HG02870 (cell line): ENCODE measurements at regions not wholly inside any gene's neighbourhood (a gene's known extent, or its start where the extent isn't known, plus 50 kb on each side); places are given as distances from the start of the nearest gene placed in this dataset.
"Not testable (repeated sequence)": the region's sequence is repeated elsewhere in the genome, so short reads cannot be mapped to it uniquely, and the experiment has no call there.

Experiments used
- ATAC-seq: cut with Tn5 transposase; IDR thresholded peaks from one replicate; pipeline ENCODE4 v1.9.1; 2021; ENCODE audit warnings: mild to moderate bottlenecking, moderate library complexity; ENCODE audit not compliant: unreplicated experiment

GRCh38 chr6:21708320-21708580, 114.7 kb downstream of the SOX4 start:
- no peak for ATAC-seq

DNA sequence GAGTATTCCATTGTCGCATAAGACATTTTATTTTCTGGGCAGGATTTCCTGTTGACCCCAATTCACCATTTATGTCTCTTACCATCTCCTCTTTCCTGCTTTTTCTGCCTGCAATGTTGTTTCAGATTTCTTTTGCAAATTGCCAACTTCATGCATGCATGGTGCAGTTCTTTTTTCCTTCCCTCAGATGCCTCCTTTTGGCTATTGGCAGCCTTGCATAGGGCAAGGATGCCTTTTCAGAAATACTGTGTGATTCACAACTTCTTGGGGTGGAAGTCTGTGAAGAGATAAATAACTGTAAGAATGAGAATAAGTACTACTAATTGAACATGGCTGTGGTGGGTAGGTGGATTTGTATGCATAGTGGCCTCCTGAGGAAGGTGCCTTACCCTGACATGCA, 116.7 kb downstream of the SOX4 start:
- no peak for ATAC-seq

- ATAC-seq, result no peak
These were observed 117.5 kb downstream of the SOX4 start for GRCh38 chr6:21710908-21711627.

DNA sequence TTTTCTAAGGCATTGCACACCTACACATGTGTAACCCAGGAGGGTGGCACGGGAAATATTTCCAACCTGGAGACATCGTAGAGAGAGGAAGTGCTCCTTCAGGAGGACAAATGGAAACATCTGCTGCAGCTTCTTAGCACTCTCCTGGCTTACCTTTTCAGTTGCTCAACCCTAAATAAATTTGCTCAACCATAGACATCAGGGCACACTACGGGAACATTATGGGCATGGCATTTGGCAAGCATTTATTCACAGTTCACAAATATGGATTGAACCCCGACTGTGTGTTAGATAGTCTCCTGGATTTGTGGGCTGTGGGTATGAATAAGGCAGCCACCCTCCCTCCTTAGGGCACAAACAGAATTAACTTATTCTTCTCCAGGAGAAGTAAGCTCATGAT, 118.7 kb downstream of the SOX4 start:
- ATAC-seq, result no peak

DNA sequence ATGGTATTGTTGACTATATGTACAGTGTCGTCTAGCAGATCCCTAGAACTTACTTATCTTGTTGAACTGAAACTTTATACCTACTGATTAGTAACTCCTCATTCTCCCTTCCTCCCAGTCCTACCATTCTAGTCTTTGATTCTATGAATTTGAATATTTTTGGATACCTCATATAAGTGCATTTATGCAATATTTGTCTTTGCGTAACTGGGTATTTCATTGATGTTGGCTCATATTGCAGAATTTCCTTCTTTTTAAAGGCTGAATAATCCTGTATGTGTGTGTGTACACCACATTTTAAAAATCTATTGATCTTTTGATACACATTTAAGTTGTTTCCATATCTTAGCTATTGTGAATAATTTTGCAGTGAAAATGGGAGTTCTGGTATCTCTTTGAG, 119.9 kb downstream of the SOX4 start:
- no peak for ATAC-seq

GRCh38 chr6:21715180-21715579, 121.6 kb downstream of the SOX4 start:
- ATAC-seq, result no peak

DNA sequence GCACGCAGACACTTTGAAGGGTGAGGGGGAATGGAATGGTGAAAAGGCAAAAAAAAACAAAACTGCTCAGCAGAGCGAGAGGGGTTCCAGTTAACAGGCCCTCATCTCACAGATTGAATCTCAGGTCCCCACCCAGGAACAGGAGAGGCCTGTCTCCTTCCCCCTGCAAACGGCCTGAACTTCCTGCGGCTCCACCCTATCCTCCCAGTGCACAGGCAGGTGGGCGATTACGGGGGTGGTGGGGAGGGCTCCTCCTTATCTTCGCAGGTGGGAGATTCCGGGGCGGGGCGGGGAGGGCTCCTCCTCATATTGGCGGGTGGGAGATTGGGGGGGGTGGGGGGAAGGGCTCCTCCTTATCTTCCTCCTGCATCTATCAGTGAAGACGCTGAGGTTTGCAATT, 129.0 kb downstream of the SOX4 start:
- ATAC-seq, result no peak

DNA sequence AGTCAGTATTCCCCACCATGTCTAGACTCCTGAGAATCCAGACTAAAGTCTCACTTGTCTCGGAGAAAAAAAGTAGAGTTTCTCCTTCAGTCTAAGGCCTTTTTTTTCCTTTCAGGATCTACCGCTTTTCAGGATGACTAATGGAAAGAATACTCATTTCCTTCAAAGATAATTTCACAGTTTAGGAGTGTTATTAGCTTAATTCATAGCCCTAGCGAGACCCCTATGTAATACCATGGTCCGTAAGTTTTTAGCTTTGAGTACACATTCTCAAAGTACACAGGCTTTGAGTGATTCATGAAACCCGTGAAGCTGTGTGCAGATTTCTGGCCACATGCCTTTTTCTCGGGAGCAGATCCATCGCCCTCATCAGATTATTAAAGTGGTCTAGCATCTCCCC, 133.1 kb downstream of the SOX4 start:
- no peak for ATAC-seq

GRCh38 chr6:21728141-21728540, 134.6 kb downstream of the SOX4 start:
- no peak for ATAC-seq

- no peak for ATAC-seq
These were observed 135.9 kb downstream of the SOX4 start for GRCh38 chr6:21729431-21729830.

GRCh38 chr6:21730533-21730932, 137.0 kb downstream of the SOX4 start:
- ATAC-seq, result no peak

- ATAC-seq, result no peak
These were observed 138.0 kb downstream of the SOX4 start for GRCh38 chr6:21731411-21732031.

- ATAC-seq, result not testable (repeated sequence)
These were observed 138.6 kb downstream of the SOX4 start for GRCh38 chr6:21732032-21732730.

GRCh38 chr6:21732731-21733130, 139.2 kb downstream of the SOX4 start:
- ATAC-seq, result no peak

DNA sequence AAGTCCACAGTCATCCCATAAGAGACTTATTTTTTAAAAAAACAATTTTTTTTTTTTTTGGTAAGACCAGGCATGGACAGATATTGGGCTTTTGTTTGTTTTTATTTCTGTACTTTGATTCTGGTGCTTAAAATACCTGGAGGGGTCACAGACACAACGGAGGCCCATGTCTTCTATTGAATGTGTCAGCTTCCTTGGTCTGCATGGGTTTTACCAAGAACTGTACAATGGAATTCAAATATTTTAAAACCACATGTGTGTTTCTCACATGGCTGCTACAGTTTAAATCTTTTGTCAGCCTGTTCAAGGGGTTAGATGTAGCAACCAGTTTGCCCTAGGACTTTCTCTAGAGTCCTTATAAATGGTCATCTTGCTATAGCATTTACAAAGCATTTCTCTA, 139.8 kb downstream of the SOX4 start:
- no peak for ATAC-seq

DNA sequence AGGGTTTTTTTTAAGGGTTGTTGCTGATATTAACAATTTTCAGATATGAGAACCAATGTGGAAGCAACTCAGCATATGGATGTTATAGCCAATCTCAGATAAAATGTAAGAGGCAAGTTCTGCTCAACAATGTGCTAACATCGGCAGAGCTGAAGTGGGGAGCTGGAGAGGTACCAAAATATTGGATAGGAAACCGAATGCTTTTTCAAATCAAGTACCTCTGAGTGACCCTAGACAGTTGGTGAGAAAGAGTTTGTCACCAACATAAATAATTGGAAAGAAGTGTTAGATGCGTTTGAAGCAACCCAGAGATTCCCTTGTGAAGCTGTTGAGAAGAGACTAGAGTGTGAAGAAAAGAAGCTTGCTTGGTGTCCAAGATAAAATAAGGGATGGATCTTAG, 140.7 kb downstream of the SOX4 start:
- ATAC-seq, result no peak

- ATAC-seq, result no peak
These were observed 144.9 kb downstream of the SOX4 start for GRCh38 chr6:21738180-21739094.

DNA sequence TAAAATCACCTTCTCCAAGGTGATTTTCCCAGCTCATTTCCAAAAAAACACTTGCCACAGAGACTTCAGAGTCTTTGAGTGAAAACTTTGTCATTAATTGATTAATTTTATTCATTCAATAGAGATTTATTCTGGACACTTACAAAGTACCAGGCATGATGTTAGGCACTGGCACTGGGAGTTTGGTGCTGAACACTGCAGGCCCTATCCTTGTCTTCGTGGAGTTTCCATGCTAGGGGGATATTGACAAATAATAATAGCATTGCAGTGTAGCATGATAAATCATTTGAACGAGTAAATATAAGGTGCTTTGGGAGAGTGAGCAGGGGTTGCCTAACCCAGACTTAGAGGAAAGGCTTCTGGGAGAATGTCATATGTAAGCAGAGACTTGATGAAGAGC, 145.7 kb downstream of the SOX4 start:
- ATAC-seq, result no peak

- no peak for ATAC-seq
These were observed 146.3 kb downstream of the SOX4 start for GRCh38 chr6:21739838-21740237.

GRCh38 chr6:21740376-21741124, 147.0 kb downstream of the SOX4 start:
- ATAC-seq, result no peak
